GM23338 (cell line): ENCODE measurements at regions not wholly inside any gene's neighbourhood (a gene's known extent, or its start where the extent isn't known, plus 50 kb on each side); places are given as distances from the start of the nearest gene placed in this dataset.

Experiments used
- ATAC-seq: fragments of 200-7000 bp; cut with Tn5 transposase; 3 replicates; pipeline ENCODE4 v1.9.1; 2020
- DNase-seq: peaks from one replicate; pipeline ENCODE4 v3.0.0-alpha.2; 2015; ENCODE audit warnings: low spot score
- H2AFZ ChIP-seq: fragments of 200-600 bp; sonication (generic); 2 replicates; pipeline ENCODE4 v1.8.0; 2016; ENCODE audit warnings: antibody characterized with exemption, mild to moderate bottlenecking, moderate library complexity
- H3F3A ChIP-seq: fragments of 200-600 bp; sonication (generic); replicated peaks from 2 replicates; pipeline ENCODE4 v1.8.0; 2017; ENCODE audit warnings: antibody characterized with exemption, mixed run types, low read depth
- H3K27ac ChIP-seq: fragments of 200-600 bp; sonication (generic); 2 replicates; pipeline ENCODE4 v1.6.1; 2016; ENCODE audit warnings: low read depth
- H3K27me3 ChIP-seq: fragments of 200-600 bp; sonication (generic); 2 replicates; pipeline ENCODE4 v1.8.0; 2016; ENCODE audit warnings: mild to moderate bottlenecking, mixed run types, moderate library complexity; ENCODE audit not compliant: insufficient read depth
- H3K36me3 ChIP-seq: fragments of 200-600 bp; sonication (generic); 2 replicates; pipeline ENCODE4 v1.8.0; 2016; ENCODE audit warnings: mild to moderate bottlenecking; ENCODE audit not compliant: insufficient read depth
- H3K4me1 ChIP-seq: fragments of 200-600 bp; sonication (generic); 2 replicates; pipeline ENCODE4 v1.8.0; 2016; ENCODE audit warnings: mild to moderate bottlenecking, moderate library complexity; ENCODE audit not compliant: insufficient read depth
- H3K4me2 ChIP-seq: fragments of 200-600 bp; sonication (generic); 2 replicates; pipeline ENCODE4 v1.7.1; 2017; ENCODE audit warnings: mixed run types
- H3K4me3 ChIP-seq: fragments of 200-600 bp; sonication (generic); 2 replicates; pipeline ENCODE4 v1.6.1; 2016; ENCODE audit warnings: mixed run types
- H3K79me2 ChIP-seq: fragments of 200-600 bp; sonication (generic); replicated peaks from 2 replicates; pipeline ENCODE4 v1.8.0; 2017; ENCODE audit warnings: mild to moderate bottlenecking; ENCODE audit not compliant: insufficient read depth
- H3K9me2 ChIP-seq: fragments of 200-600 bp; sonication (generic); 2 replicates; pipeline ENCODE4 v1.8.0; 2017; ENCODE audit not compliant: insufficient read depth
- H4K20me1 ChIP-seq: fragments of 200-600 bp; sonication (generic); replicated peaks from 2 replicates; pipeline ENCODE4 v1.8.0; 2017; ENCODE audit warnings: mild to moderate bottlenecking; ENCODE audit not compliant: insufficient read depth
- H3K27ac Mint-ChIP-seq: 2 replicates; pipeline ENCODE4 v1.8.0; 2020; ENCODE audit warnings: inconsistent platforms, mild to moderate bottlenecking, moderate library complexity, mixed read lengths
- H3K27me3 Mint-ChIP-seq: 3 replicates; pipeline ENCODE4 v1.8.0; 2022; ENCODE audit warnings: low read depth, mild to moderate bottlenecking, moderate library complexity, mixed read lengths, inconsistent platforms; ENCODE audit not compliant: insufficient read depth, poor library complexity
- H3K36me3 Mint-ChIP-seq: 3 replicates; pipeline ENCODE4 v1.8.0; 2021; ENCODE audit warnings: low read depth, mild to moderate bottlenecking, inconsistent platforms, moderate library complexity, mixed read lengths
- H3K4me1 Mint-ChIP-seq: 3 replicates; pipeline ENCODE4 v1.8.0; 2020; ENCODE audit warnings: mild to moderate bottlenecking, inconsistent platforms, mixed read lengths
- H3K4me3 Mint-ChIP-seq: 3 replicates; pipeline ENCODE4 v1.8.0; 2021; ENCODE audit warnings: moderate library complexity, mild to moderate bottlenecking, inconsistent platforms, mixed read lengths
- H3K9me3 Mint-ChIP-seq: 3 replicates; pipeline ENCODE4 v1.8.0; 2020; ENCODE audit warnings: moderate library complexity, mild to moderate bottlenecking, inconsistent platforms, mixed read lengths
- CREB1 ChIP-seq: fragments of 250-450 bp; sonication (Bioruptor Pico); IDR thresholded peaks from 2 replicates; pipeline ENCODE4 v1.5.0; 2020; ENCODE audit warnings: low read depth, mild to moderate bottlenecking, moderate library complexity
- CTCF ChIP-seq, 2 experiments: fragments of 200-600 bp in 1 of 2; sonication (generic) in 1 of 2; conservative IDR thresholded peaks; 2 replicates each; pipeline versions ENCODE4 v1.5.1 to v1.6.1; 2016 to 2017; ENCODE audit warnings: antibody characterized with exemption in 2 of 2, low read depth in 2 of 2, mild to moderate bottlenecking in 2 of 2, moderate library complexity in 1 of 2
- ETS1 ChIP-seq: IDR thresholded peaks from 2 replicates; pipeline ENCODE4 v1.6.1; 2016; ENCODE audit warnings: antibody characterized with exemption
- EZH2 ChIP-seq: fragments of 200-600 bp; sonication (generic); IDR thresholded peaks from one replicate; pipeline ENCODE4 v1.8.0; 2017; ENCODE audit warnings: antibody characterized with exemption, mild to moderate bottlenecking, low read depth; ENCODE audit not compliant: unreplicated experiment
- EZH2phosphoT487 ChIP-seq: fragments of 200-600 bp; sonication (generic); IDR thresholded peaks from one replicate; pipeline ENCODE4 v1.8.1; 2018; ENCODE audit warnings: antibody characterized with exemption; ENCODE audit not compliant: unreplicated experiment
- JUNB ChIP-seq: IDR thresholded peaks from one replicate; pipeline ENCODE4 v1.6.1; 2016; ENCODE audit warnings: antibody characterized with exemption; ENCODE audit not compliant: unreplicated experiment
- NANOG ChIP-seq: IDR thresholded peaks from 2 replicates; pipeline ENCODE4 v1.6.1; 2016; ENCODE audit warnings: antibody characterized with exemption, borderline replicate concordance
- POLR2AphosphoS5 ChIP-seq: IDR thresholded peaks from 2 replicates; pipeline ENCODE4 v1.6.1; 2016; ENCODE audit warnings: antibody characterized with exemption, low read depth
- REST ChIP-seq: IDR thresholded peaks from one replicate; pipeline ENCODE4 v1.6.1; 2018; ENCODE audit warnings: antibody characterized with exemption; ENCODE audit not compliant: unreplicated experiment
- STAT1 ChIP-seq: IDR thresholded peaks from one replicate; pipeline ENCODE4 v1.6.1; 2016; ENCODE audit warnings: antibody characterized with exemption; ENCODE audit not compliant: unreplicated experiment
- ZNF462 ChIP-seq: fragments of 250-450 bp; sonication (Bioruptor Pico); IDR thresholded peaks from 2 replicates; pipeline ENCODE4 v1.5.0; 2020; ENCODE audit warnings: mild to moderate bottlenecking, moderate library complexity

GRCh38 chr12:91606662-91607377 lies 424.2 kb upstream of the DCN start (continued):
- TF ChIP-seq REST (no peak), POLR2AphosphoS5 (no peak), NANOG (no peak), CTCF (conservative IDR thresholded peaks at IDR 0.05; ENCODE audit: low read depth in 2 of 2) (no peak), ETS1 (no peak), EZH2 (no peak), CREB1 (CRISPR knock-in tag) (no peak), JUNB (no peak), EZH2phosphoT487 (no peak)

GRCh38 chr12:91604897-91605296 lies 422.3 kb upstream of the DCN start:
- Mint-ChIP-seq H3K4me1 (peaks cover 3% of the 10 kb centered on the region; the same call in 1 of the 3 replicates), H3K27me3 (no peaks in the 10 kb centered on the region), H3K27ac (no peak overlapping the region), H3K36me3 (no peaks in the 10 kb centered on the region), H3K4me3 (no peak overlapping the region), H3K9me3 (no peaks in the 10 kb centered on the region)
- no peak overlapping the region for H3K4me3 ChIP-seq
- H2AFZ ChIP-seq = no peak overlapping the region
- H3K9me2 ChIP-seq = 0 out of 2 replicates have a peak, but pooled peaks cover 3% of the 10 kb centered on the region
- H3K36me3 ChIP-seq = no peaks in the 10 kb centered on the region
- no peak overlapping the region for H3K4me2 ChIP-seq
- no peaks in the 10 kb centered on the region for H3K27me3 ChIP-seq
- H3F3A ChIP-seq = no peaks in the 10 kb centered on the region
- no peaks in the 10 kb centered on the region for H3K79me2 ChIP-seq
- ATAC-seq (no peak), DNase-seq (no peak)
- H3K27ac ChIP-seq = no peak overlapping the region
- H3K4me1 ChIP-seq = no peaks in the 10 kb centered on the region
- no peaks in the 10 kb centered on the region for H4K20me1 ChIP-seq
- no peak for TF ChIP-seq STAT1
- TF ChIP-seq ZNF462 = no peak
